HG03469 (cell line): ENCODE measurements at regions not wholly inside any gene's neighbourhood (a gene's known extent, or its start where the extent isn't known, plus 50 kb on each side); places are given as distances from the start of the nearest gene placed in this dataset.
A peak's percentile ranks its signal among the peaks of the same experiment; 100 is the strongest.

Experiments
- ATAC-seq: cut with Tn5 transposase; IDR thresholded peaks from one replicate; pipeline ENCODE4 v1.9.1; 2021; ENCODE audit warnings: mild to moderate bottlenecking, moderate library complexity, moderate number of reproducible peaks; ENCODE audit not compliant: unreplicated experiment

GRCh38 chr6:17047889-17048288 lies 54.0 kb upstream of the STMND1 start:
- ATAC-seq = no peak

- no peak for ATAC-seq
Measured at GRCh38 chr6:17045581-17046322, 56.1 kb upstream of the STMND1 start.

- no peak for ATAC-seq
Measured at GRCh38 chr6:17043148-17043522, 58.7 kb upstream of the STMND1 start.

- ATAC-seq = no peak
Measured at GRCh38 chr6:17042422-17043147, 59.3 kb upstream of the STMND1 start.

GRCh38 chr6:17039266-17039665 lies 62.6 kb upstream of the STMND1 start:
- ATAC-seq = no peak

GRCh38 chr6:17038316-17038715 lies 63.5 kb upstream of the STMND1 start:
- ATAC-seq = no peak

GRCh38 chr6:17036065-17036393 lies 65.8 kb upstream of the STMND1 start:
- no peak for ATAC-seq

- no peak for ATAC-seq
Measured at GRCh38 chr6:17035257-17036064, 66.4 kb upstream of the STMND1 start.

- ATAC-seq = no peak
Measured at GRCh38 chr6:17033746-17034145, 68.1 kb upstream of the STMND1 start.

- ATAC-seq = no peak
Measured at GRCh38 chr6:17032988-17033634, 68.7 kb upstream of the STMND1 start.

GRCh38 chr6:17032590-17032987 lies 69.3 kb upstream of the STMND1 start:
- ATAC-seq = no peak

GRCh38 chr6:17031961-17032360 lies 69.9 kb upstream of the STMND1 start:
- ATAC-seq = no peak

- ATAC-seq = no peak
Measured at GRCh38 chr6:17027441-17027840, 74.4 kb upstream of the STMND1 start.

GRCh38 chr6:17022604-17023003 lies 79.2 kb upstream of the STMND1 start:
- ATAC-seq = peak; percentile 93

- ATAC-seq = no peak
Measured at GRCh38 chr6:17021539-17021889, 80.3 kb upstream of the STMND1 start.

GRCh38 chr6:17020889-17021538 lies 80.8 kb upstream of the STMND1 start:
- ATAC-seq = no peak

- ATAC-seq = no peak
Measured at GRCh38 chr6:17018425-17018824, 83.4 kb upstream of the STMND1 start.

GRCh38 chr6:17017416-17017815 lies 84.4 kb upstream of the STMND1 start:
- ATAC-seq = no peak

- no peak for ATAC-seq
Measured at GRCh38 chr6:17015551-17016381, 86.1 kb upstream of the STMND1 start.

- peak; percentile 92 for ATAC-seq
Measured at GRCh38 chr6:17015144-17015543, 86.7 kb upstream of the STMND1 start.
